ENCODE measurements at regions not wholly inside any gene's neighbourhood (a gene's known extent, or its start where the extent isn't known, plus 50 kb on each side); places are given as distances from the start of the nearest gene placed in this dataset.
"Not testable (repeated sequence)": the region's sequence is repeated elsewhere in the genome, so short reads cannot be mapped to it uniquely, and the experiment has no call there.

GRCh38 chr4:34964613-34965012 is 1279.7 kb downstream of the ARAP2 start:
- Histone ChIP-seq H3K9ac (ENCODE audit: low read depth, low read length) (no peak overlapping the region), H3K27me3 (ENCODE audit: control insufficient read depth, insufficient read depth, low read length) (no peaks in the 10 kb centered on the region), H3K9me3 (ENCODE audit: control insufficient read depth, insufficient read depth, low read length) (no peaks in the 10 kb centered on the region), H3K36me3 (ENCODE audit: control insufficient read depth, insufficient read depth, low read length) (no peaks in the 10 kb centered on the region), H3K4me1 (ENCODE audit: control insufficient read depth, insufficient read depth, low read length) (no peaks in the 10 kb centered on the region), H3K4me3 (ENCODE audit: low read depth, low read length) (no peak overlapping the region)

- no peaks in the 10 kb centered on the region for H3K36me3 ChIP-seq (ENCODE audit: control insufficient read depth, insufficient read depth, low read length)
- H3K9ac ChIP-seq (ENCODE audit: low read depth, low read length): no peak overlapping the region
- H3K9me3 ChIP-seq (ENCODE audit: control insufficient read depth, insufficient read depth, low read length): no peaks in the 10 kb centered on the region
- no peaks in the 10 kb centered on the region for H3K4me1 ChIP-seq (ENCODE audit: control insufficient read depth, insufficient read depth, low read length)
- H3K27me3 ChIP-seq (ENCODE audit: control insufficient read depth, insufficient read depth, low read length): no peaks in the 10 kb centered on the region
- no peak overlapping the region for H3K4me3 ChIP-seq (ENCODE audit: low read depth, low read length)
Observed at GRCh38 chr4:34972189-34972588, 1272.1 kb downstream of the ARAP2 start.

- Histone ChIP-seq H3K9me3 (ENCODE audit: control insufficient read depth, insufficient read depth, low read length) (no peaks in the 10 kb centered on the region), H3K36me3 (ENCODE audit: control insufficient read depth, insufficient read depth, low read length) (no peaks in the 10 kb centered on the region), H3K4me1 (ENCODE audit: control insufficient read depth, insufficient read depth, low read length) (no peaks in the 10 kb centered on the region), H3K4me3 (ENCODE audit: low read depth, low read length) (no peak overlapping the region), H3K9ac (ENCODE audit: low read depth, low read length) (no peak overlapping the region), H3K27me3 (ENCODE audit: control insufficient read depth, insufficient read depth, low read length) (no peaks in the 10 kb centered on the region)
Observed at GRCh38 chr4:34973650-34974312, 1270.5 kb downstream of the ARAP2 start.

- Histone ChIP-seq H3K9me3 (ENCODE audit: control insufficient read depth, insufficient read depth, low read length) (no peaks in the 10 kb centered on the region), H3K36me3 (ENCODE audit: control insufficient read depth, insufficient read depth, low read length) (no peaks in the 10 kb centered on the region), H3K4me3 (ENCODE audit: low read depth, low read length) (no peak overlapping the region), H3K4me1 (ENCODE audit: control insufficient read depth, insufficient read depth, low read length) (no peaks in the 10 kb centered on the region), H3K27me3 (ENCODE audit: control insufficient read depth, insufficient read depth, low read length) (no peaks in the 10 kb centered on the region), H3K9ac (ENCODE audit: low read depth, low read length) (no peak overlapping the region)
Observed at GRCh38 chr4:34974313-34974680, 1270.0 kb downstream of the ARAP2 start.

GRCh38 chr4:35021222-35021621 is 1223.1 kb downstream of the ARAP2 start:
- not testable (repeated sequence) for H3K4me1 ChIP-seq (ENCODE audit: control insufficient read depth, insufficient read depth, low read length); H3K4me3 ChIP-seq (ENCODE audit: low read depth, low read length); H3K36me3 ChIP-seq (ENCODE audit: control insufficient read depth, insufficient read depth, low read length); H3K9me3 ChIP-seq (ENCODE audit: control insufficient read depth, insufficient read depth, low read length); H3K27me3 ChIP-seq (ENCODE audit: control insufficient read depth, insufficient read depth, low read length); H3K9ac ChIP-seq (ENCODE audit: low read depth, low read length)

- H3K4me1 ChIP-seq (ENCODE audit: control insufficient read depth, insufficient read depth, low read length): no peaks in the 10 kb centered on the region
- no peaks in the 10 kb centered on the region for H3K36me3 ChIP-seq (ENCODE audit: control insufficient read depth, insufficient read depth, low read length)
- H3K9ac ChIP-seq (ENCODE audit: low read depth, low read length): no peak overlapping the region
- no peak overlapping the region for H3K4me3 ChIP-seq (ENCODE audit: low read depth, low read length)
- no peaks in the 10 kb centered on the region for H3K9me3 ChIP-seq (ENCODE audit: control insufficient read depth, insufficient read depth, low read length)
- no peaks in the 10 kb centered on the region for H3K27me3 ChIP-seq (ENCODE audit: control insufficient read depth, insufficient read depth, low read length)
Observed at GRCh38 chr4:35025152-35025834, 1219.0 kb downstream of the ARAP2 start.

GRCh38 chr4:35038079-35038805 is 1206.1 kb downstream of the ARAP2 start:
- no peaks in the 10 kb centered on the region for H3K4me1 ChIP-seq (ENCODE audit: control insufficient read depth, insufficient read depth, low read length)
- H3K36me3 ChIP-seq (ENCODE audit: control insufficient read depth, insufficient read depth, low read length): no peaks in the 10 kb centered on the region
- H3K9ac ChIP-seq (ENCODE audit: low read depth, low read length): no peak overlapping the region
- H3K4me3 ChIP-seq (ENCODE audit: low read depth, low read length): no peak overlapping the region
- no peaks in the 10 kb centered on the region for H3K9me3 ChIP-seq (ENCODE audit: control insufficient read depth, insufficient read depth, low read length)
- no peaks in the 10 kb centered on the region for H3K27me3 ChIP-seq (ENCODE audit: control insufficient read depth, insufficient read depth, low read length)

- H3K4me1 ChIP-seq (ENCODE audit: control insufficient read depth, insufficient read depth, low read length): no peaks in the 10 kb centered on the region
- no peak overlapping the region for H3K4me3 ChIP-seq (ENCODE audit: low read depth, low read length)
- H3K9me3 ChIP-seq (ENCODE audit: control insufficient read depth, insufficient read depth, low read length): no peaks in the 10 kb centered on the region
- no peaks in the 10 kb centered on the region for H3K27me3 ChIP-seq (ENCODE audit: control insufficient read depth, insufficient read depth, low read length)
- H3K36me3 ChIP-seq (ENCODE audit: control insufficient read depth, insufficient read depth, low read length): no peaks in the 10 kb centered on the region
- no peak overlapping the region for H3K9ac ChIP-seq (ENCODE audit: low read depth, low read length)
Observed at GRCh38 chr4:35038845-35039244, 1205.5 kb downstream of the ARAP2 start.

- H3K4me3 ChIP-seq (ENCODE audit: low read depth, low read length): no peak overlapping the region
- H3K27me3 ChIP-seq (ENCODE audit: control insufficient read depth, insufficient read depth, low read length): no peaks in the 10 kb centered on the region
- H3K9ac ChIP-seq (ENCODE audit: low read depth, low read length): no peak overlapping the region
Observed at GRCh38 chr4:35052546-35052945, 1191.8 kb downstream of the ARAP2 start.

GRCh38 chr4:35063031-35063570 is 1181.2 kb downstream of the ARAP2 start:
- no peaks in the 10 kb centered on the region for H3K27me3 ChIP-seq (ENCODE audit: control insufficient read depth, insufficient read depth, low read length)
- H3K4me3 ChIP-seq (ENCODE audit: low read depth, low read length): no peak overlapping the region
- H3K36me3 ChIP-seq (ENCODE audit: control insufficient read depth, insufficient read depth, low read length): no peaks in the 10 kb centered on the region
- H3K9ac ChIP-seq (ENCODE audit: low read depth, low read length): no peak overlapping the region
- no peaks in the 10 kb centered on the region for H3K9me3 ChIP-seq (ENCODE audit: control insufficient read depth, insufficient read depth, low read length)
- no peaks in the 10 kb centered on the region for H3K4me1 ChIP-seq (ENCODE audit: control insufficient read depth, insufficient read depth, low read length)

More at GRCh38 chr4:35052546-35052945, 1191.8 kb downstream of the ARAP2 start:
- Histone ChIP-seq H3K9me3 (ENCODE audit: control insufficient read depth, insufficient read depth, low read length) (no peaks in the 10 kb centered on the region), H3K4me1 (ENCODE audit: control insufficient read depth, insufficient read depth, low read length) (no peaks in the 10 kb centered on the region), H3K36me3 (ENCODE audit: control insufficient read depth, insufficient read depth, low read length) (no peaks in the 10 kb centered on the region)

- Histone ChIP-seq H3K9ac (ENCODE audit: low read depth, low read length) (no peak overlapping the region), H3K4me3 (ENCODE audit: low read depth, low read length) (no peak overlapping the region), H3K27me3 (ENCODE audit: control insufficient read depth, insufficient read depth, low read length) (no peaks in the 10 kb centered on the region), H3K4me1 (ENCODE audit: control insufficient read depth, insufficient read depth, low read length) (no peaks in the 10 kb centered on the region), H3K36me3 (ENCODE audit: control insufficient read depth, insufficient read depth, low read length) (no peaks in the 10 kb centered on the region), H3K9me3 (ENCODE audit: control insufficient read depth, insufficient read depth, low read length) (no peaks in the 10 kb centered on the region)
Observed at GRCh38 chr4:35066406-35066805, 1177.9 kb downstream of the ARAP2 start.

GRCh38 chr4:35080799-35081198 is 1163.5 kb downstream of the ARAP2 start:
- Histone ChIP-seq H3K4me3 (ENCODE audit: low read depth, low read length) (no peak overlapping the region), H3K4me1 (ENCODE audit: control insufficient read depth, insufficient read depth, low read length) (no peaks in the 10 kb centered on the region), H3K36me3 (ENCODE audit: control insufficient read depth, insufficient read depth, low read length) (no peaks in the 10 kb centered on the region), H3K9me3 (ENCODE audit: control insufficient read depth, insufficient read depth, low read length) (no peaks in the 10 kb centered on the region), H3K9ac (ENCODE audit: low read depth, low read length) (no peak overlapping the region), H3K27me3 (ENCODE audit: control insufficient read depth, insufficient read depth, low read length) (no peaks in the 10 kb centered on the region)
